GM23248 (cell line): ENCODE measurements at regions not wholly inside any gene's neighbourhood (a gene's known extent, or its start where the extent isn't known, plus 50 kb on each side); places are given as distances from the start of the nearest gene placed in this dataset.
"Not testable (repeated sequence)": the region's sequence is repeated elsewhere in the genome, so short reads cannot be mapped to it uniquely, and the experiment has no call there.

ENCODE experiments used
- DNase-seq: peaks from one replicate; pipeline ENCODE4 v3.0.0-alpha.2; 2015
- H2AFZ ChIP-seq: fragments of 200-600 bp; sonication (generic); 2 replicates; pipeline ENCODE4 v1.6.1; 2016; ENCODE audit warnings: antibody characterized with exemption
- H3F3A ChIP-seq: fragments of 200-600 bp; sonication (generic); 2 replicates; pipeline ENCODE4 v1.6.1; 2016; ENCODE audit warnings: mild to moderate bottlenecking, antibody characterized with exemption, mixed run types; ENCODE audit not compliant: insufficient read depth
- H3K27ac ChIP-seq: fragments of 200-600 bp; sonication (generic); 2 replicates; pipeline ENCODE4 v1.5.1; 2016; ENCODE audit warnings: mild to moderate bottlenecking
- H3K27me3 ChIP-seq: fragments of 200-600 bp; sonication (generic); replicated peaks from 2 replicates; pipeline ENCODE4 v1.6.1; 2016; ENCODE audit warnings: mild to moderate bottlenecking; ENCODE audit not compliant: insufficient read depth
- H3K36me3 ChIP-seq: fragments of 200-600 bp; sonication (generic); 2 replicates; pipeline ENCODE4 v1.6.1; 2016; ENCODE audit warnings: low read depth, mild to moderate bottlenecking
- H3K4me1 ChIP-seq: fragments of 200-600 bp; sonication (generic); 2 replicates; pipeline ENCODE4 v1.6.1; 2016; ENCODE audit warnings: mild to moderate bottlenecking; ENCODE audit not compliant: insufficient read depth
- H3K4me2 ChIP-seq: fragments of 200-600 bp; sonication (generic); one replicate; pipeline ENCODE4 v1.6.1; 2016; ENCODE audit warnings: mild to moderate bottlenecking; ENCODE audit not compliant: unreplicated experiment
- H3K4me3 ChIP-seq: fragments of 200-600 bp; sonication (generic); 2 replicates; pipeline ENCODE4 v1.5.1; 2016; ENCODE audit warnings: mild to moderate bottlenecking
- H3K79me2 ChIP-seq: fragments of 200-600 bp; sonication (generic); 2 replicates; pipeline ENCODE4 v1.6.1; 2016; ENCODE audit warnings: mild to moderate bottlenecking; ENCODE audit not compliant: insufficient read depth
- H3K9ac ChIP-seq: fragments of 200-600 bp; sonication (generic); 2 replicates; pipeline ENCODE4 v1.6.1; 2016; ENCODE audit warnings: mild to moderate bottlenecking
- H3K9me2 ChIP-seq: fragments of 200-600 bp; sonication (generic); 2 replicates; pipeline ENCODE4 v1.6.1; 2016; ENCODE audit warnings: mixed run types, mild to moderate bottlenecking, moderate library complexity; ENCODE audit not compliant: insufficient read depth
- H3K9me3 ChIP-seq: fragments of 200-600 bp; sonication (generic); one replicate; pipeline ENCODE4 v1.6.1; 2017; ENCODE audit warnings: low read depth
- H4K20me1 ChIP-seq: fragments of 200-600 bp; sonication (generic); 2 replicates; pipeline ENCODE4 v1.6.0; 2016; ENCODE audit not compliant: insufficient read depth
- EZH2 ChIP-seq: fragments of 200-600 bp; sonication (generic); IDR thresholded peaks from 2 replicates; pipeline ENCODE4 v1.6.1; 2018; ENCODE audit warnings: antibody characterized with exemption, mild to moderate bottlenecking; ENCODE audit not compliant: insufficient read depth, poor library complexity, severe bottlenecking
- EZH2phosphoT487 ChIP-seq: fragments of 200-600 bp; sonication (generic); IDR thresholded peaks from 2 replicates; pipeline ENCODE4 v1.6.1; 2018; ENCODE audit warnings: antibody characterized with exemption, moderate library complexity, mild to moderate bottlenecking, low read depth; ENCODE audit not compliant: insufficient read depth
- WGBS, 2 experiments: methylation state at CpG; one replicate each; pipeline ENCODE4 v1.1.6; 2015 to 2017; ENCODE audit warnings: low lambda C conversion rate in 2 of 2, low coverage in 1 of 2; ENCODE audit errors: missing lambda C conversion rate in 2 of 2; 5-methylcytosine and 5-hydroxymethylcytosine counted together
- in situ Hi-C: fragments of 300-500 bp; cut with MboI; formaldehyde crosslinking; loops from 2 replicates; pipeline ENCODE4 v1.15.0; 2020

DNA sequence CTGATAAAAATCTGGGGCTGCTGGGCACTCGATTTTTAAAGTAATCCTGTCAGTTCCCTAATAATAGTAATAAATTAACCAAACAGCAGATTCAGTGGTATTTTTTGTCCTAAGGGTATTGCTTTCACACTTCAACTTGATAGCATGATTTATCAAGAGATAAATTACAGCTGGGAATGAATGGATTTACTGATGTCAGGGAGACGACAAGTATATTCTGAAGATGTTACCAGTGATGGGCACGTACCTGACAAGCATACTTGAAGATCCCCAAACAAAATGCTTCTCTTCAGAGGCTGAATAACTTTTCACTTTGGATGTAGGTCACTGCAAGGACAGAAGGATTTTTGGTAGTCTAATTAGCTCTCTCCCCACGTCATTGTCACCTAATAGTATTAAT is 82.0 kb downstream of the OLFM4 start:
- in situ Hi-C loops: no loop called here
- Histone ChIP-seq H3K4me3 (no peak overlapping the region), H3K36me3 (no peaks in the 10 kb centered on the region), H3K4me2 (no peak overlapping the region), H3K9ac (no peak overlapping the region), H3K4me1 (no peaks in the 10 kb centered on the region), H2AFZ (no peak overlapping the region), H3K9me2 (no peaks in the 10 kb centered on the region), H3F3A (no peaks in the 10 kb centered on the region), H3K9me3 (no peaks in the 10 kb centered on the region), H4K20me1 (no peaks in the 10 kb centered on the region), H3K27ac (no peak overlapping the region), H3K79me2 (no peaks in the 10 kb centered on the region), H3K27me3 (no peaks in the 10 kb centered on the region)
- DNase-seq: no peak
- 10 to 16% methylated on average over 4 of the region's 4 CpGs for WGBS, 2 experiments
- TF ChIP-seq EZH2: no peak
- TF ChIP-seq EZH2phosphoT487: no peak

DNA sequence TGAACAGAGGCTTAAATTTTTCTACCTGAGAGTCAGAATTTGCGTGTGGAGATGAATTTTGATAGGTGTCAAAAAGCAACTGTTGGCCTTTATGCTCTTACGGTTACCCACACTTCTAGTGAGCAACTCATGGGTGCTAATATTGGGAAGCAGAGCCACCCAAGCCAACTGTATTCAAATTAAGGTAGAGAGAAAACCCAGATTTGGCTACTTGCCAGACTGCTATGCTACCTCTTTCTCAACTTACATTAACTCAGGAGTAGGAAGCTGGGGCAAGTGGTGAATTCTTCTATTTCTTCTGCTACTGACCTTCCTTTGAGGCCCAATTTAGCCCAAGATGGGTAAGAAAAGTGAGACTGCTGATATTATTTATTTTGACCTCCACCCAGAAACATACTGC is 83.9 kb downstream of the OLFM4 start:
- TF ChIP-seq EZH2phosphoT487 (no peak), EZH2 (no peak)

DNA sequence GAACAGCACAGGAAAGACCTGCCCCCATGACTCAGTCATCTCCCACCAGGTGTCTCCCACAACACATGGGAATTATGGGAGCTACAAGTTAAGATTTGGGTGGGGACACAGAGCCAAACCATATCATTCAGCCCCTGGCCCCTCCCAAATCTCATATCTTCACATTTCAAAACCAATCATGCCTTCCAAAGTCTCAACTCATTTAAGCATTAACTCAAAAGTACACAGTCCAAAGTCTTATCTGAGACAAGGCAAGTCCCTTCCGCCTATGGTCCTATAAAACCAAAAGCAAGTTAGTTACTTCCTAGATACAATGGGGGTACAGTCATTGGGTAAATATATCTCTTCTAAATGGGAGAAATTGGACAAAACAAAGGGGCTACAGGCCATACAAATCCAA is 88.4 kb downstream of the OLFM4 start:
- WGBS, 2 experiments: 10 to 16% methylated on average over 1 of the region's 1 CpG
- H3F3A ChIP-seq, H3K79me2 ChIP-seq, DNase-seq, H3K9ac ChIP-seq, H3K9me2 ChIP-seq, H3K4me2 ChIP-seq, H3K36me3 ChIP-seq, in situ Hi-C loops, H3K27ac ChIP-seq, H2AFZ ChIP-seq, H3K27me3 ChIP-seq, H3K9me3 ChIP-seq, H3K4me3 ChIP-seq, H3K4me1 ChIP-seq, H4K20me1 ChIP-seq: not testable (repeated sequence)

More for the DNA sequence above, 83.9 kb downstream of the OLFM4 start:
- no peaks in the 10 kb centered on the region for H3K79me2 ChIP-seq
- H3K36me3 ChIP-seq: no peaks in the 10 kb centered on the region
- no peak overlapping the region for H3K27ac ChIP-seq
- WGBS, 2 experiments: 42 to 52% methylated on average over 2 of the region's 2 CpGs
- H4K20me1 ChIP-seq: no peaks in the 10 kb centered on the region
- DNase-seq: no peak
- H2AFZ ChIP-seq: no peak overlapping the region
- H3K4me1 ChIP-seq: no peaks in the 10 kb centered on the region
- H3K27me3 ChIP-seq: no peaks in the 10 kb centered on the region
- H3K4me3 ChIP-seq: no peak overlapping the region
- no peaks in the 10 kb centered on the region for H3K9me2 ChIP-seq
- in situ Hi-C loops: no loop called here
- no peak overlapping the region for H3K4me2 ChIP-seq
- H3K9me3 ChIP-seq: no peaks in the 10 kb centered on the region
- H3K9ac ChIP-seq: no peak overlapping the region
- H3F3A ChIP-seq: no peaks in the 10 kb centered on the region

DNA sequence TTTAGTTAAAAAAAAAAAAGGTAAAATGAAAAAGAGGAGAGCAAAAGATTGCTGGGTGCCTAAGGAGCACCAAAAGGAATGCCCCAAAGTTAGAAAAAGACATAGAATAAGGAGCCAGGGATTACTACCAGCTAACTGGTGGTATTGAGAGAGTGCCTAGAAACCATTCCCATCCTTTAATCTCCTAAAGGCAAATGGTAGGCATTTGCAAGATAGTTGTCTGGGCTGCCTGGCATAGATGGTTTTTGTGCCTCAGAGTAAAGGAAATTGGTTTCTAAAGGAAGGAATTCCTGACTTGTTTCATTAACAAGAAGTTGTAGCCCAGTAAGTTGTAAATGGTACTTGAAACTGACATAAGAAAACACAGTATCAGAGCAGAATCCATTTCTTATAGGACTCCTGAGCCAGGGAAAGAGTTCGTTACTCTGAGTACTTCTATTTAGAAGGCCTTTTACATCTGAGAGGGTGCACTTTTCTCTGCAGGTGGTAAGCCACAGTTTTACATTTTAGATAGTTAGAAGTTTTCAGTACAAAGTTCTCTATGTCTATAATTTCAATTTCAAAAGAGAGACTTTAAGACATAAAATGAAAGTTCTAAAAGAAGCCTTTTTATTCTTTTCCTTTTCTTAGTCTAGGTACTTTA is 92.6 kb downstream of the OLFM4 start:
- H3K4me3 ChIP-seq: no peak overlapping the region
- no peaks in the 10 kb centered on the region for H3K9me2 ChIP-seq
- H3K36me3 ChIP-seq: no peaks in the 10 kb centered on the region
- H4K20me1 ChIP-seq: no peaks in the 10 kb centered on the region
- WGBS, 2 experiments: 11 to 18% methylated on average over 1 of the region's 1 CpG
- H2AFZ ChIP-seq: no peak overlapping the region
- no peaks in the 10 kb centered on the region for H3K9me3 ChIP-seq
- H3K27me3 ChIP-seq: no peaks in the 10 kb centered on the region
- H3K4me1 ChIP-seq: no peaks in the 10 kb centered on the region
- H3K27ac ChIP-seq: no peak overlapping the region
- H3F3A ChIP-seq: no peaks in the 10 kb centered on the region
- H3K9ac ChIP-seq: no peak overlapping the region
- DNase-seq: no peak
- in situ Hi-C loops: no loop called here
- H3K79me2 ChIP-seq: no peaks in the 10 kb centered on the region
- TF ChIP-seq EZH2phosphoT487 (no peak), EZH2 (no peak)
- H3K4me2 ChIP-seq: no peak overlapping the region

DNA sequence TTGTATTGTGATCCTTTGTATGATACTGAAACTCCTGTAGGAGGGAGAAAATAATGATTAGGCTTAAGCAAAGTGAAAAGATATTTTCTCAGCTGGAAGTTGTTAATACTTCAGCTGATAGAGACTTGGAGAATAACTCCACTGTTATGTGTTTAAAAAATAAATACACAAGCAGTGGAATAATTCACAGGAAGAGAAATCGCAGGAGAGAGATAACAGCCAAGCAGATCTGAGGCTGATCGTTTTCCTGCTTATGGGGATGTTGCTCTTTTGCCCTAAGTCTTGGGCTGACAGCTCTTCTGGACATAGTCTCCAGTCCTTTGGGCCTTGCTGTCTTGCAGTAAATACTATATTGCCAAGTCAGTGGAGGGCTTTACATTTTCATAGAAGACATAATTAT is 93.3 kb downstream of the OLFM4 start:
- in situ Hi-C loops: no loop called here
- no peak overlapping the region for H3K4me3 ChIP-seq
- no peaks in the 10 kb centered on the region for H3K79me2 ChIP-seq
- WGBS, 2 experiments: 2 to 12% methylated on average over 2 of the region's 2 CpGs
- no peak for DNase-seq
- no peaks in the 10 kb centered on the region for H3K9me3 ChIP-seq
- H3K4me1 ChIP-seq: no peaks in the 10 kb centered on the region
- H3K36me3 ChIP-seq: no peaks in the 10 kb centered on the region
- no peaks in the 10 kb centered on the region for H3K27me3 ChIP-seq
- no peaks in the 10 kb centered on the region for H3K9me2 ChIP-seq
- no peak overlapping the region for H3K4me2 ChIP-seq
- H3F3A ChIP-seq: no peaks in the 10 kb centered on the region
- no peak overlapping the region for H2AFZ ChIP-seq
- no peak for TF ChIP-seq EZH2phosphoT487
- TF ChIP-seq EZH2: no peak
- no peak overlapping the region for H3K27ac ChIP-seq
- no peak overlapping the region for H3K9ac ChIP-seq
- H4K20me1 ChIP-seq: no peaks in the 10 kb centered on the region
